GM23338 (cell line): ENCODE measurements at regions not wholly inside any gene's neighbourhood (a gene's known extent, or its start where the extent isn't known, plus 50 kb on each side); places are given as distances from the start of the nearest gene placed in this dataset.

Experiments
- ATAC-seq: fragments of 200-7000 bp; cut with Tn5 transposase; 3 replicates; pipeline ENCODE4 v1.9.1; 2020
- DNase-seq: peaks from one replicate; pipeline ENCODE4 v3.0.0-alpha.2; 2015; ENCODE audit warnings: low spot score
- H2AFZ ChIP-seq: fragments of 200-600 bp; sonication (generic); 2 replicates; pipeline ENCODE4 v1.8.0; 2016; ENCODE audit warnings: antibody characterized with exemption, mild to moderate bottlenecking, moderate library complexity
- H3F3A ChIP-seq: fragments of 200-600 bp; sonication (generic); replicated peaks from 2 replicates; pipeline ENCODE4 v1.8.0; 2017; ENCODE audit warnings: antibody characterized with exemption, mixed run types, low read depth
- H3K27ac ChIP-seq: fragments of 200-600 bp; sonication (generic); 2 replicates; pipeline ENCODE4 v1.6.1; 2016; ENCODE audit warnings: low read depth
- H3K27me3 ChIP-seq: fragments of 200-600 bp; sonication (generic); 2 replicates; pipeline ENCODE4 v1.8.0; 2016; ENCODE audit warnings: mild to moderate bottlenecking, mixed run types, moderate library complexity; ENCODE audit not compliant: insufficient read depth
- H3K36me3 ChIP-seq: fragments of 200-600 bp; sonication (generic); 2 replicates; pipeline ENCODE4 v1.8.0; 2016; ENCODE audit warnings: mild to moderate bottlenecking; ENCODE audit not compliant: insufficient read depth
- H3K4me1 ChIP-seq: fragments of 200-600 bp; sonication (generic); 2 replicates; pipeline ENCODE4 v1.8.0; 2016; ENCODE audit warnings: mild to moderate bottlenecking, moderate library complexity; ENCODE audit not compliant: insufficient read depth
- H3K4me2 ChIP-seq: fragments of 200-600 bp; sonication (generic); 2 replicates; pipeline ENCODE4 v1.7.1; 2017; ENCODE audit warnings: mixed run types
- H3K4me3 ChIP-seq: fragments of 200-600 bp; sonication (generic); 2 replicates; pipeline ENCODE4 v1.6.1; 2016; ENCODE audit warnings: mixed run types
- H3K79me2 ChIP-seq: fragments of 200-600 bp; sonication (generic); replicated peaks from 2 replicates; pipeline ENCODE4 v1.8.0; 2017; ENCODE audit warnings: mild to moderate bottlenecking; ENCODE audit not compliant: insufficient read depth
- H3K9me2 ChIP-seq: fragments of 200-600 bp; sonication (generic); 2 replicates; pipeline ENCODE4 v1.8.0; 2017; ENCODE audit not compliant: insufficient read depth
- H4K20me1 ChIP-seq: fragments of 200-600 bp; sonication (generic); replicated peaks from 2 replicates; pipeline ENCODE4 v1.8.0; 2017; ENCODE audit warnings: mild to moderate bottlenecking; ENCODE audit not compliant: insufficient read depth
- H3K27ac Mint-ChIP-seq: 2 replicates; pipeline ENCODE4 v1.8.0; 2020; ENCODE audit warnings: inconsistent platforms, mild to moderate bottlenecking, moderate library complexity, mixed read lengths
- H3K27me3 Mint-ChIP-seq: 3 replicates; pipeline ENCODE4 v1.8.0; 2022; ENCODE audit warnings: low read depth, mild to moderate bottlenecking, moderate library complexity, mixed read lengths, inconsistent platforms; ENCODE audit not compliant: insufficient read depth, poor library complexity
- H3K36me3 Mint-ChIP-seq: 3 replicates; pipeline ENCODE4 v1.8.0; 2021; ENCODE audit warnings: low read depth, mild to moderate bottlenecking, inconsistent platforms, moderate library complexity, mixed read lengths
- H3K4me1 Mint-ChIP-seq: 3 replicates; pipeline ENCODE4 v1.8.0; 2020; ENCODE audit warnings: mild to moderate bottlenecking, inconsistent platforms, mixed read lengths
- H3K4me3 Mint-ChIP-seq: 3 replicates; pipeline ENCODE4 v1.8.0; 2021; ENCODE audit warnings: moderate library complexity, mild to moderate bottlenecking, inconsistent platforms, mixed read lengths
- H3K9me3 Mint-ChIP-seq: 3 replicates; pipeline ENCODE4 v1.8.0; 2020; ENCODE audit warnings: moderate library complexity, mild to moderate bottlenecking, inconsistent platforms, mixed read lengths
- CREB1 ChIP-seq: fragments of 250-450 bp; sonication (Bioruptor Pico); IDR thresholded peaks from 2 replicates; pipeline ENCODE4 v1.5.0; 2020; ENCODE audit warnings: low read depth, mild to moderate bottlenecking, moderate library complexity
- CTCF ChIP-seq, 2 experiments: fragments of 200-600 bp in 1 of 2; sonication (generic) in 1 of 2; conservative IDR thresholded peaks; 2 replicates each; pipeline versions ENCODE4 v1.5.1 to v1.6.1; 2016 to 2017; ENCODE audit warnings: antibody characterized with exemption in 2 of 2, low read depth in 2 of 2, mild to moderate bottlenecking in 2 of 2, moderate library complexity in 1 of 2
- ETS1 ChIP-seq: IDR thresholded peaks from 2 replicates; pipeline ENCODE4 v1.6.1; 2016; ENCODE audit warnings: antibody characterized with exemption
- EZH2 ChIP-seq: fragments of 200-600 bp; sonication (generic); IDR thresholded peaks from one replicate; pipeline ENCODE4 v1.8.0; 2017; ENCODE audit warnings: antibody characterized with exemption, mild to moderate bottlenecking, low read depth; ENCODE audit not compliant: unreplicated experiment
- EZH2phosphoT487 ChIP-seq: fragments of 200-600 bp; sonication (generic); IDR thresholded peaks from one replicate; pipeline ENCODE4 v1.8.1; 2018; ENCODE audit warnings: antibody characterized with exemption; ENCODE audit not compliant: unreplicated experiment
- JUNB ChIP-seq: IDR thresholded peaks from one replicate; pipeline ENCODE4 v1.6.1; 2016; ENCODE audit warnings: antibody characterized with exemption; ENCODE audit not compliant: unreplicated experiment
- NANOG ChIP-seq: IDR thresholded peaks from 2 replicates; pipeline ENCODE4 v1.6.1; 2016; ENCODE audit warnings: antibody characterized with exemption, borderline replicate concordance
- POLR2AphosphoS5 ChIP-seq: IDR thresholded peaks from 2 replicates; pipeline ENCODE4 v1.6.1; 2016; ENCODE audit warnings: antibody characterized with exemption, low read depth
- REST ChIP-seq: IDR thresholded peaks from one replicate; pipeline ENCODE4 v1.6.1; 2018; ENCODE audit warnings: antibody characterized with exemption; ENCODE audit not compliant: unreplicated experiment
- STAT1 ChIP-seq: IDR thresholded peaks from one replicate; pipeline ENCODE4 v1.6.1; 2016; ENCODE audit warnings: antibody characterized with exemption; ENCODE audit not compliant: unreplicated experiment
- ZNF114 ChIP-seq: fragments of 250-450 bp; sonication (Bioruptor Pico); IDR thresholded peaks from 2 replicates; pipeline ENCODE4 v1.5.0; 2020; ENCODE audit warnings: mild to moderate bottlenecking, moderate library complexity
- ZNF331 ChIP-seq: fragments of 250-450 bp; sonication (Bioruptor Pico); IDR thresholded peaks from 2 replicates; pipeline ENCODE4 v1.5.0; 2020; ENCODE audit warnings: low read depth, mild to moderate bottlenecking, moderate library complexity
- ZNF462 ChIP-seq: fragments of 250-450 bp; sonication (Bioruptor Pico); IDR thresholded peaks from 2 replicates; pipeline ENCODE4 v1.5.0; 2020; ENCODE audit warnings: mild to moderate bottlenecking, moderate library complexity

GRCh38 chr15:36400936-36401585 is 178.4 kb upstream of the CDIN1 start:
- ATAC-seq, result no peak
- H3K36me3 Mint-ChIP-seq, result no peaks in the 10 kb centered on the region
- H3K79me2 ChIP-seq, result no peaks in the 10 kb centered on the region
- H3K9me3 Mint-ChIP-seq, result no peaks in the 10 kb centered on the region
- no peak overlapping the region for H2AFZ ChIP-seq
- H3K4me1 Mint-ChIP-seq, result peaks cover 24% of the 10 kb centered on the region
- H3K27me3 ChIP-seq, result no peaks in the 10 kb centered on the region
- no peak for DNase-seq
- no peaks in the 10 kb centered on the region for H3K9me2 ChIP-seq
- peaks cover 18% of the 10 kb centered on the region for H3K4me1 ChIP-seq
- H3K36me3 ChIP-seq, result no peaks in the 10 kb centered on the region
- TF ChIP-seq EZH2phosphoT487, result no peak
- TF ChIP-seq STAT1, result no peak
- TF ChIP-seq REST, result no peak
- no peak for TF ChIP-seq ZNF462 (CRISPR knock-in tag)
- no peak for TF ChIP-seq ZNF331 (CRISPR knock-in tag)
- no peak for TF ChIP-seq ETS1
- TF ChIP-seq NANOG, result no peak
- no peak for TF ChIP-seq POLR2AphosphoS5
- no peak for TF ChIP-seq ZNF114 (CRISPR knock-in tag)
- TF ChIP-seq CTCF (conservative IDR thresholded peaks at IDR 0.05; ENCODE audit: low read depth in 2 of 2), result no peak
- no peak for TF ChIP-seq CREB1 (CRISPR knock-in tag)
- TF ChIP-seq EZH2, result no peak
- TF ChIP-seq JUNB, result no peak
- no peak overlapping the region for H3K4me3 Mint-ChIP-seq
- no peak overlapping the region; the same call in 1 of the 2 replicates for H3K27ac Mint-ChIP-seq
- no peaks in the 10 kb centered on the region for H3K27me3 Mint-ChIP-seq
- no peak overlapping the region for H3K4me2 ChIP-seq
- H4K20me1 ChIP-seq, result no peaks in the 10 kb centered on the region
- H3F3A ChIP-seq, result no peaks in the 10 kb centered on the region
- H3K27ac ChIP-seq, result no peak overlapping the region
- no peak overlapping the region for H3K4me3 ChIP-seq
